ENCODE measurements at regions not wholly inside any gene's neighbourhood (a gene's known extent, or its start where the extent isn't known, plus 50 kb on each side); places are given as distances from the start of the nearest gene placed in this dataset.

DNA sequence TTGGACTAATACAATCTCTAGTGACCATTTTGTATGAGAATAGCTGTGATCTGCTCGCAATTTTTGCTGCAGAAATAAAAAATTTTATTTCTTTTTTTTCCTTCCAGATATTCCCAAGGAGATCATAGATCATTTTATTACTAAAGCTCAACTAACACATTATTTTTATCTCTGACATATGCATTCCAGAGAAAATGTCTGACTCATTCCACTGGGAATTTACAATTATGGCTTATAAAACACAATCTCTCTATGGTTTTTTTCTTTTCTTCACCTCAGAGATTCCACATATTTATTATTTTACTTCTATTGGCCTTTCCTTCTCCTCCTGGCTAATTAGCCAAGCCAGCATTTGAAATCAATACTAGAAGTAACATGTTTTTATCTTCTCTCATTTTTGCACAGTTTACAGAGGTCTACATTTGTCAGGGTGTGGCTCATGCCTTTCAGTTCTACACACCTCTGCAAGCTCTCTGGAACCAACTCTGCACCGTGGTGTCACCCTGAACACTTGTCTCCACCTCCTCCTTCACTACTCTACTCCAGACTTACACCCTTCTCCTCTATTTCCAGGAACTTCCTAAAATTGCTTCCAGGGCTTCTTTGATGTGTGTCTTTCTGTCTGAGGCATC, 59.8 kb upstream of the GPM6A start:
- no peaks in the 10 kb centered on the region for H3K36me3 Mint-ChIP-seq
- H3K4me3 Mint-ChIP-seq, result no peak overlapping the region
- H3K4me1 Mint-ChIP-seq, result no peaks in the 10 kb centered on the region
- H3K27ac Mint-ChIP-seq, result no peak overlapping the region
- no peak for DNase-seq
- H3K9me3 Mint-ChIP-seq, result peaks cover 1% of the 10 kb centered on the region
- H3K27me3 Mint-ChIP-seq, result no peaks in the 10 kb centered on the region
- CTCF ChIA-PET, result no interaction called here

GRCh38 chr4:175873707-175874106, 61.6 kb upstream of the GPM6A start:
- no peaks in the 10 kb centered on the region for H3K27me3 Mint-ChIP-seq
- H3K4me3 Mint-ChIP-seq, result no peak overlapping the region
- H3K36me3 Mint-ChIP-seq, result no peaks in the 10 kb centered on the region
- H3K4me1 Mint-ChIP-seq, result no peaks in the 10 kb centered on the region
- H3K27ac Mint-ChIP-seq, result no peak overlapping the region
- DNase-seq, result no peak
- peaks cover 3% of the 10 kb centered on the region for H3K9me3 Mint-ChIP-seq
- CTCF ChIA-PET, result no interaction called here

- no peaks in the 10 kb centered on the region for H3K27me3 Mint-ChIP-seq
- CTCF ChIA-PET, result no interaction called here
- H3K4me1 Mint-ChIP-seq, result no peaks in the 10 kb centered on the region
- no peak for DNase-seq
- peaks cover 8% of the 10 kb centered on the region for H3K9me3 Mint-ChIP-seq
- H3K36me3 Mint-ChIP-seq, result no peaks in the 10 kb centered on the region
- no peak overlapping the region for H3K27ac Mint-ChIP-seq
- no peak overlapping the region for H3K4me3 Mint-ChIP-seq
These were observed 62.2 kb upstream of the GPM6A start for GRCh38 chr4:175874306-175874705.

DNA sequence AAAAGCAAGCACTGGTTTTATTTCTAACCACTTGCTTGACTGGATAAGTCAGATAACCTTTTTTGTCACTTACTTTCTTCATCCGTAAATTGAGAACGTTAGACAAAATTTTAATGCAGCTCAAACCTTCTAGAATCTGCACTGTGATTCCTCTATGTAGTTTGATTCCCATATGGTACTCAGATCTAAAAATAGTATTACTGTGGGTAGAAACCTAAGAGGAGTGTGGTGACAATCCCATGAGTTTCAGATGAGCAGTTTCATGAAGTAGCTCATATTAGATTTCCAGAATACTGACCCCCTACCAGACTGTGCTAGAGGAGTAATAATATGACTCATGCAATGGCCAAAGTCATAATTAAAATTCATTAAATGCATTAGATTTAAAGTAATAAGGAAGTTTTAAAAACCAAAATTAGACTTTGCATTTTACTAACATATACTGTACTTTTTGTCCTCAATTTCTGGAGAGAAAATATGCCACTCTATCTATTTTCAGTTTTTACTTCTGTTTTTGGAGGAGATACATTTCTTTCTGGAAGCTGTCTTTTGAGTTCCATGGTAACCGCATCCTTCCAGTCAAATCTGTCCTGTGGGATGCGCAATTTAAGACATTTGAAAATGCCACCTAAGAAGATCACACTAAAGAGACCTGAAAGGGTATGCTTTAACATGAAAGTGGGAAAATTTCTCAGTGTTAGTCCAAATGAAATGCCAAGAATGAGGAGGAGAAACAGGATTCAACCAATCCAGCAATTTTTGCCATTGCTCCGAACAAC, 64.1 kb upstream of the GPM6A start:
- CTCF ChIA-PET, result no interaction called here
- DNase-seq, result no peak
- Mint-ChIP-seq H3K27ac (no peak overlapping the region), H3K4me3 (no peak overlapping the region), H3K36me3 (no peaks in the 10 kb centered on the region), H3K27me3 (no peaks in the 10 kb centered on the region), H3K9me3 (peaks cover 8% of the 10 kb centered on the region), H3K4me1 (no peaks in the 10 kb centered on the region)

DNA sequence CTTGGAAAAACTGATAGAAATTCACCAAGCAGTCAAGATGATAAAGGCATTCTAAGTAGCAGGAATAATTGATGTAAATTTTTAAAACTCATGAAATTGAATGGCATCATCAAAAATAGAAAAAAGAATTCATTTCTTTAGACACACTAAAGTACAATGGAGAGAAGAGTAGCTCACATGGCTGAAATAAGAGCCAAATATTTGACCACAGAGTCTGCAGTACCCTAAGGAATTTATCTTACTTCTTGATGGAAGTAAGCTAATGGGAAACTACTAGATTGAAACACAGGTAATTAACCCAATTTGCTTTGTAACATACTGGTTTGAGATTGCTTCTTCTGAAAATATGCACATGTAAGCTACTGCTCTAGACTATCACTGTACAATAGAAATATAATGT, 70.8 kb upstream of the GPM6A start:
- Mint-ChIP-seq H3K27me3 (no peaks in the 10 kb centered on the region), H3K36me3 (no peaks in the 10 kb centered on the region), H3K4me3 (no peak overlapping the region), H3K4me1 (no peaks in the 10 kb centered on the region), H3K9me3 (peaks cover 8% of the 10 kb centered on the region), H3K27ac (no peak overlapping the region)
- no peak for DNase-seq
- CTCF ChIA-PET, result no interaction called here

DNA sequence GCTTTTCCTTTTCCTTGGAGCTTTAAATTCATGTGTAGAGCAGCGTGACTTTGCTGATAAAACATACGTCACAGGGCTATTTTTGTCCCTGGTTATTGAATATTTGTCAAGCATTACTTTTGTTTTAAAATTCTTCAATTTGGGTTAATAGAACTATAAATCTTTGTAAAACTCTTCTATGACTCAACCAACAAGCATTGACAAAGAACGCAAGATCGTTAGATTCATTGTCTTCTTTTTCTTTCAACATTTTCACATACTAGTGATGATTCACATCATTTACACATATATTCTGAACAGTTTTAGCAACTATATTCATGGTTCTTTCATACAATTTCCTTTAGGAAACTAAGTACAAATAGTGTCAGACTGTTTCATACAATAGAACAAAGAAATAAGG, 72.0 kb upstream of the GPM6A start:
- H3K27ac Mint-ChIP-seq, result no peak overlapping the region
- DNase-seq, result no peak
- no peaks in the 10 kb centered on the region for H3K4me1 Mint-ChIP-seq
- no peaks in the 10 kb centered on the region for H3K27me3 Mint-ChIP-seq
- CTCF ChIA-PET, result no interaction called here
- no peaks in the 10 kb centered on the region for H3K36me3 Mint-ChIP-seq
- peaks cover 5% of the 10 kb centered on the region for H3K9me3 Mint-ChIP-seq
- no peak overlapping the region for H3K4me3 Mint-ChIP-seq

GRCh38 chr4:175891231-175891630, 79.2 kb upstream of the GPM6A start:
- H3K27ac Mint-ChIP-seq, result no peak overlapping the region
- no peaks in the 10 kb centered on the region for H3K36me3 Mint-ChIP-seq
- H3K27me3 Mint-ChIP-seq, result no peaks in the 10 kb centered on the region
- no peaks in the 10 kb centered on the region for H3K4me1 Mint-ChIP-seq
- CTCF ChIA-PET, result interaction anchor here (1.2 kb wide), 1 partner anchor 13 kb away, joined by 3 read pairs; no protein-coding TSS in a partner anchor
- no peak for DNase-seq
- no peak overlapping the region for H3K4me3 Mint-ChIP-seq
- H3K9me3 Mint-ChIP-seq, result no peaks in the 10 kb centered on the region

DNA sequence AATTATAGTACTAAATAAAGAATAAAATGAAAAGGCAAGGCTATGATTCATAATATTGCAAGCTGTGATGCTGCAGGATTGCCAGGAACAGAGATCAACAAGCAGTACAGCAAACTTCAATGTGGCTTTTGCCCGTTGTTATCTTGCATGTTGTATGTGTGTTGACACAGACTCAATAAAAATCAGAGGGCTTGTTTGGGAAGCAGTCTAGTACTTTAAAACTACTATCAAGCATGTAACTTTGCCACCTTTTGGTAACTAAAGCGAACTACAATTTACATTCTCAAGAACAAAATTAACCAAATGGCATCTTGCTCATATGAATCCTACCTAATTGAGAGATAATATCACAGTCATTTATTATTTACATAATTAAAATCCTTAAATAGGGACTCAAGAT, 79.8 kb upstream of the GPM6A start:
- Mint-ChIP-seq H3K27me3 (no peaks in the 10 kb centered on the region), H3K27ac (no peak overlapping the region), H3K9me3 (no peaks in the 10 kb centered on the region), H3K4me3 (no peak overlapping the region), H3K4me1 (no peaks in the 10 kb centered on the region), H3K36me3 (no peaks in the 10 kb centered on the region)
- DNase-seq, result no peak
- CTCF ChIA-PET, result no interaction called here

DNA sequence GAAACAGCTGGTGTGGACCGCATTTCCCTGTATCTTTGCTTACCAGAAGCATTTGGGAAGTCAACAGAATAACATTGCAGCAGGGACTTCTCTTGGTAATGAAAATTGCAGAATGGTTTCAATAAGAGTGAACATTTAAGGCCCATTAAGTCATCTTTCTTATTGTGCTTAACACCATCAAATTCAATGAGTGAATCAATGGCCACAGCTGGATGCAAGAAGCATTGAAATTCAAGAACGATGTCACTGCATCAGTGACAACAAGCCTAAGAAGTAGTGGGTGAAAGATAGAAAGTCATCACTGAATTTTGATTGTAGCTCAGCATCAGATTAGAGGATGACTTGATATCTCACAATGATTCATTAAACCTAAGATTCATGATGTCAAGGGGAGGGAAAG, 93.9 kb upstream of the GPM6A start:
- H3K27ac Mint-ChIP-seq, result no peak overlapping the region
- DNase-seq, result no peak
- no peaks in the 10 kb centered on the region for H3K27me3 Mint-ChIP-seq
- no peaks in the 10 kb centered on the region for H3K36me3 Mint-ChIP-seq
- no peaks in the 10 kb centered on the region for H3K9me3 Mint-ChIP-seq
- no peak overlapping the region for H3K4me3 Mint-ChIP-seq
- CTCF ChIA-PET, result interaction anchor here (0.6 kb wide), 1 partner anchor 9 kb away, joined by 3 read pairs; no protein-coding TSS in a partner anchor
- no peaks in the 10 kb centered on the region for H3K4me1 Mint-ChIP-seq

GRCh38 chr4:175906384-175906783, 94.3 kb upstream of the GPM6A start:
- Mint-ChIP-seq H3K36me3 (no peaks in the 10 kb centered on the region), H3K4me1 (no peaks in the 10 kb centered on the region), H3K27ac (no peak overlapping the region), H3K27me3 (no peaks in the 10 kb centered on the region), H3K9me3 (no peaks in the 10 kb centered on the region), H3K4me3 (no peak overlapping the region)
- CTCF ChIA-PET, result no interaction called here
- no peak for DNase-seq

DNA sequence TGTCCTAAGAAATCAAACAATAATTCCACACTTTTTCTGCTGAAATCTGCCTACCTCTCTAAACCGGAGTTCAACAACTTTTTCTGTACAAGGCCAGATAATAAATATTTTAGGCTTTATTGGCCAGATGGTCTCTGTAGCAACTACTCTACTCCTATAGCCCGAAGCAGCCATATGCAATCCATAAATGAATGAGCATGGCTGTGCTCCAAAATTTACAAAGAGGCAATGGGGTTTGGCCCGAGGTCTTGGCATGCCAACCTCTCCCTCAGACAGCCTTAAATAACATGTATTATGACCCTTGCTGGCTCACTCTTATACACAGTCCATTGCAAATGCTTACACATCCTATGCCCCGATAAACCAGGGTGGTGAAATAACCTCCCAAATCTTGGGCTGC, 98.6 kb upstream of the GPM6A start:
- DNase-seq, result no peak
- CTCF ChIA-PET, result no interaction called here
- H3K4me1 Mint-ChIP-seq, result no peaks in the 10 kb centered on the region
- no peak overlapping the region for H3K4me3 Mint-ChIP-seq
- no peak overlapping the region for H3K27ac Mint-ChIP-seq
- no peaks in the 10 kb centered on the region for H3K27me3 Mint-ChIP-seq
- H3K36me3 Mint-ChIP-seq, result no peaks in the 10 kb centered on the region
- no peaks in the 10 kb centered on the region for H3K9me3 Mint-ChIP-seq

- Mint-ChIP-seq H3K27me3 (no peaks in the 10 kb centered on the region), H3K4me1 (no peaks in the 10 kb centered on the region), H3K27ac (no peak overlapping the region), H3K9me3 (no peaks in the 10 kb centered on the region), H3K4me3 (no peak overlapping the region), H3K36me3 (no peaks in the 10 kb centered on the region)
- no peak for DNase-seq
- CTCF ChIA-PET, result no interaction called here
These were observed 104.7 kb upstream of the GPM6A start for GRCh38 chr4:175916626-175917351.

GRCh38 chr4:175927121-175927520, 115.1 kb upstream of the GPM6A start:
- Mint-ChIP-seq H3K27me3 (no peaks in the 10 kb centered on the region), H3K27ac (no peak overlapping the region), H3K9me3 (no peaks in the 10 kb centered on the region), H3K36me3 (no peaks in the 10 kb centered on the region), H3K4me3 (no peak overlapping the region), H3K4me1 (no peaks in the 10 kb centered on the region)
- CTCF ChIA-PET, result no interaction called here
- DNase-seq, result no peak

GRCh38 chr4:175929441-175929840, 117.4 kb upstream of the GPM6A start:
- Mint-ChIP-seq H3K27me3 (no peaks in the 10 kb centered on the region), H3K36me3 (no peaks in the 10 kb centered on the region), H3K4me3 (no peak overlapping the region), H3K27ac (no peak overlapping the region), H3K4me1 (no peaks in the 10 kb centered on the region), H3K9me3 (no peaks in the 10 kb centered on the region)
- DNase-seq, result no peak
- CTCF ChIA-PET, result no interaction called here

GRCh38 chr4:175929932-175930331, 117.9 kb upstream of the GPM6A start:
- H3K4me3 Mint-ChIP-seq, result no peak overlapping the region
- H3K9me3 Mint-ChIP-seq, result no peaks in the 10 kb centered on the region
- no peak for DNase-seq
- H3K4me1 Mint-ChIP-seq, result no peaks in the 10 kb centered on the region
- no peak overlapping the region for H3K27ac Mint-ChIP-seq
- CTCF ChIA-PET, result no interaction called here
- H3K27me3 Mint-ChIP-seq, result no peaks in the 10 kb centered on the region
- H3K36me3 Mint-ChIP-seq, result no peaks in the 10 kb centered on the region

All from activated naive CD4-positive, alpha-beta T cell treated with anti-CD3 and anti-CD28 coated beads, Interleukin-2, amount 10 ng/mL, durations not matched to agents 7 days and 5 days (primary cell).